ENCODE measurements at regions not wholly inside any gene's neighbourhood (a gene's known extent, or its start where the extent isn't known, plus 50 kb on each side); places are given as distances from the start of the nearest gene placed in this dataset.

DNA sequence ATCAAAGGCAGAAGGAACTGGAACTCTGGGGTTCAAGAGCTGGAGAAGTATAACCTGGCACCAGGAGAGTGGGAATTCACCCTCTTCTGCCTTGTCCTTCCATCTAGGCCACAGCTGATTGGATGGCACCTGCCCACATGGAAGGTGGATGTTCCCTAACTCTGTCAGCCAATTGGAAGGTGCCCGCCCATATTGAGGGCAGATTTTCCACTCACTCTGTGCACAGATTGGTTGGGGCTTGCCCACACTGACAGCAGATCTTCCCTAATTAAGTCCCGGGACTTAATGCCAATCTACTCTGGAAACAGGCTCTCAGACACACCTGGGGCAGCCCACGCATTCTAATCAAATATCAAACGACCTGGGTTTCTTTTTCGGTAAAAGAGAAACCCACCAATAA lies 1142.3 kb upstream of the CELF2 start:
- no peak overlapping the region for H3K27ac Mint-ChIP-seq
- no peaks in the 10 kb centered on the region for H3K36me3 Mint-ChIP-seq
- H3K9me3 Mint-ChIP-seq, result no peaks in the 10 kb centered on the region
- DNase-seq (ENCODE audit: low spot score in 2 of 2), result no peak
- no peak for ATAC-seq

DNA sequence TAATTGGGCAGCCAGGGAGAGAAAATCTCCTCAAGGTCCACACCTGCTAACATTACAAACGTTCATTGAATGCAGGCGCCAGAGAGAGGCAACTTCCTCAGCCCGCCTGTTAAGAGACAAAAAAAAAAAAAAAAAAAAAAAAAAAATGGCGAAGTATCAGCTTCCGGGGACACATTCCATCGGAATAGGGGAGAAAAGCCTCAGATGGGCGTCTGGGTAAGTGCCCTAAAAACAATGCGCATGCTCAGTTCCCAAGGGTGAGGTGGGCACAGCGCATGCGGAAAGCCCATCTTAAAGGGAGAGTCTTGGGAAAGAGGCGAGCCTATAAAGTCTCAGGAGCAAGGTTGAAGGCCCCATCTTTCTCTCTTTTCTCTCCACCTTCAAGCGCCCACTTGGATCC lies 1139.7 kb upstream of the CELF2 start:
- Mint-ChIP-seq H3K27ac (no peak overlapping the region), H3K36me3 (no peaks in the 10 kb centered on the region), H3K9me3 (peaks cover 4% of the 10 kb centered on the region in 2 donors)
- DNase-seq (ENCODE audit: low spot score in 2 of 2) (no peak), ATAC-seq (no peak)

DNA sequence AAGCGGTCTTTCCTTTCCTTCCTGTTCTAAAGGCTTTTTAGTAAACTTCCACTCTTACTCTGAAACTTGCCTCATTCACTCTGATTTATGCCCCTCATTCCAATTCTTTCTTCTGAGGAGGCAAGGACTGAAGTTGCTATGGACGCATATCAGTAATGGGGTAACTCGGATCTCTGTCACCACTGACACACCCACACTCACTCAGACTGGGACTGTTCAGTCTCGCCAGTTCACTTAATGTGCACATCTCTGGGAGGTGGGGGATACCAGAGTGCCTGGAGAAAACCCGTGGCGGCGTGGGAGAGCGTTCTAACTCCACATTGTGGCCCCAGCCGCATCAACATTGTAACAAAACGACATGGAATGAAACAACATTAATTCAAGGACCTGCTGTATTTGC lies 1139.3 kb upstream of the CELF2 start:
- Mint-ChIP-seq H3K27ac (no peak overlapping the region), H3K9me3 (peaks cover 4% of the 10 kb centered on the region in 2 donors), H3K36me3 (no peaks in the 10 kb centered on the region)
- ATAC-seq (no peak), DNase-seq (ENCODE audit: low spot score in 2 of 2) (no peak)

DNA sequence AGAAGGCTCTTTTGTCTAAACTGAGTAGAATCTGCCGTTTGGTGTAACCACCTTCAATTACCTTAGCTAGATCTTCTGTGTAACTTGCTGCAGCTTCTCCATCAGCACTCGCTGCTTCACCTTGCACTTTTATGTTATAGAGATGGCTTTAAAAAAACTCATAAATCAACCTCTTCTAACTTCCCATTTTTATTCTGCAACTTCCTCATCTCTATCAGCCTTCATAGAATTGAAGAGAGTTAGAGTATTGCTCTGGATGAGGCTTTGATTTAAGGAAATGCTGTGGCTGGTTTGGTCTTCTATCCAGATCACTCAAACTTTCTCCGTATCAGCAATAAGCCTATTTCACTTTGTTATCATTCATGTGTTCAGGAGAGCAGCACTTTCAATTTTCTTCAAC lies 1131.9 kb upstream of the CELF2 start:
- H3K9me3 Mint-ChIP-seq, result peaks cover 4 to 10% of the 10 kb centered on the region in 2 donors
- ATAC-seq (no peak), DNase-seq (ENCODE audit: low spot score in 2 of 2) (no peak)
- no peaks in the 10 kb centered on the region for H3K36me3 Mint-ChIP-seq
- H3K27ac Mint-ChIP-seq, result no peak overlapping the region

DNA sequence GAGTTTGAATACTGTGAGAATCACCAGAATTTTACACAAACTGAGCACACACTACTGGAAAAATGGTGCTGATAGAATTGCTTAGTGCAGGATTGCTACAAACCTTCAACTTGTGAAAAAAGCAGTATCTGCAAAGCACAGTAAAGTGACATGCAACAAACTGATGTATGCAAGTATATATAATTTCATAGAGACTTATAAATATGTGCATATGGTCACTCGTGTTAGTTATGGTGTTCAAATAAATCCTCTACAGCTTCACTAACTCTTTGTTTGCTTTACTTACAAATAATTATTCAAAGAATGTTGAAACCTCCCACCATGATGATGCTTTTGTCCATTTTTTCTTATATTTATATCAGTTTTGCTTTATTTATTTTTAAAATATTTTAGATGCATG lies 1130.9 kb upstream of the CELF2 start:
- H3K36me3 Mint-ChIP-seq, result no peaks in the 10 kb centered on the region
- H3K27ac Mint-ChIP-seq, result no peak overlapping the region
- no peak for DNase-seq (ENCODE audit: low spot score in 2 of 2)
- peaks cover 4 to 10% of the 10 kb centered on the region in 2 donors for H3K9me3 Mint-ChIP-seq
- ATAC-seq, result no peak

DNA sequence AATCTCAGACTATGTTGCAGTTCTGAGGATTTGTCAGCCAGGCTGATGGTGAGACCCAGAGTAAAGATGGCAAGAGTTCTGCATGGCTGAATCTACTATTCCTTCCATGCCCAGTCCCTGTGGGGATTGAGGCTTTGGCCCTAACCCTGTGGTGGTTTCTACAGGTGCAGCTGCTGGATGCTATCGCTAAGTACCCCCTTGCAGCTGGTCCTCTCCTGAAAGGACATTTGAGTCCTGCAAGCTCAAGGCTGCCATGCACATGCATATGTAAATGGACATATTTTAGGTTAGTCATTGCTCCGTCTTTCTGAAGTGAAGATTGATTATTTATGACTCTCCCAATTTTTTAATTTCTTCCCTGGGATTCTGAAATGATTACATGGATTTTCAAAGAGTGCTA lies 1122.2 kb upstream of the CELF2 start:
- ATAC-seq, result no peak
- no peaks in the 10 kb centered on the region for H3K9me3 Mint-ChIP-seq
- no peak for DNase-seq (ENCODE audit: low spot score in 2 of 2)
- no peaks in the 10 kb centered on the region for H3K36me3 Mint-ChIP-seq
- no peak overlapping the region for H3K27ac Mint-ChIP-seq

DNA sequence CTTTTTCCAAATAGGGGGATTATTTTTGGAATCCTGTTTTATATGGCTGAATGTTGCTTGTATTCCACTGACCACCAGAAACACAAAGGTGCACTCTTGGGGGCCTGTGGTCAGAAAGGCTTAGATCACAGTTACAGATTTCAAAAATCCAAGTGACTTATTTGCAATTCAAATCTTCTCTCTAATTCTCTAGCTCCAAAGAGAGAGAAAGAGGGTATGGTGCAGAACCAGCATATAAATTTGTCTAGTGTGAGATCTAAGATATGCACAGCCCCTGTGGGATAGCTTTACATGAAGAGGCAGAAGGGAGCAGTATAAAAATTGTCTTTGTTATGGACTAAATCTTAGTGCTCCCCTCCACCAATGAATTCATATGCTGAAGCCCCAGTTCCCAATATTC lies 1121.7 kb upstream of the CELF2 start:
- DNase-seq (ENCODE audit: low spot score in 2 of 2) (no peak), ATAC-seq (no peak)
- no peaks in the 10 kb centered on the region for H3K9me3 Mint-ChIP-seq
- no peaks in the 10 kb centered on the region for H3K36me3 Mint-ChIP-seq
- no peak overlapping the region for H3K27ac Mint-ChIP-seq

DNA sequence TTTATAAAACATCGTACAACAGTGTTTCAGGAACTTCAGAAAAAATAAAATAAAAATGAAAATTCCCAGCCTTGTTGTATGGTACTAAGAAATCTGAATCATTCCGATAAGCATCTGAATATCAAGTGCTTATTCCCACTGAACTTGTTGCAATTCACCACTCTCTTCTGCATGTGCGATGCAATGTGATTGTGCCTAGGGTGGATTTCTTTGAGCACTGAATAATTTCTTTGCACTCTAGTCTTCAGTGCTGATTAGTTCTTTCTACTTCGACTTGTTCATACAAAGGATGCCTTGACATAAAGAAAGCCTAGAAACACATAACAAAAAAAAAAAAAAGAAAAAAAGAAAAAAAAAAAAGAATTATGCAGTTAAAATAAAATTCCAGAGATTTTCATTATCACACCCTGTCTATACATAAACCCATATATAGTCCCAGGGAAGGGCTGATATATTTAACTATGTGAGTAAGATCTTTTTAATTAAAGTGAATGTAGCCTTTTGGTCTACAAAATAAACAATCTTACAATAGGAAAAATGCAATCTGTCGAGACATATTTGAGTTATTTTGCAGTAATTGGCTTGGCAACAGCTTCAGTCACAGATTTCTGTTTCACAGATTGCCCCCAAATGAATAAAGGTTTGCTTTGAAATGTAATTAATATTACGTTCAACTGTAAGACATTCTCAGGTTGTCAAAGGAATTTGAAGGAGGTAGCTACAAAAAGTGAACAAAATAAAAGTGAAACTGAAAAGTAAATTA lies 1118.9 kb upstream of the CELF2 start:
- ATAC-seq (no peak), DNase-seq (ENCODE audit: low spot score in 2 of 2) (no peak)
- H3K36me3 Mint-ChIP-seq, result no peaks in the 10 kb centered on the region
- H3K9me3 Mint-ChIP-seq, result no peaks in the 10 kb centered on the region
- no peak overlapping the region for H3K27ac Mint-ChIP-seq

DNA sequence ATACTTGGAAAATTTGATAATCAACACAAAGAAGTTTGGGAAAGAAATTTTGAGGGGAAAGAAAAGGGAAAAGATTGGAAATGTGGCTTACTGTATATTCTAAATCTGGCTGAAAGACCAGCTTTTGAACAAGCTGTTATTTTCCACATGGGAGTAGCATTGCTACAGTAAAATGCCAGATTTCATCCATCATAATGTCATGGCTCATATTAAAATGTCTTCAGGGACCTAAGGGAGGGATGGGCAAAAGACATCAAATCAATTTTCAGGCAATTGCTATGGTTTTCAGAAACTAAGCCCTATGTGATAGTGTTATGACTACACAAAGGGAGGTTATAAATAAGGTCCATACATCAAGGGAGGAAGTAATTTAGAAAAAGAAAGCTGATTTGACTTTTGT lies 1116.9 kb upstream of the CELF2 start:
- no peak overlapping the region for H3K27ac Mint-ChIP-seq
- DNase-seq (ENCODE audit: low spot score in 2 of 2), result no peak
- peaks cover 0 to 6% of the 10 kb centered on the region in 2 donors for H3K9me3 Mint-ChIP-seq
- ATAC-seq, result no peak
- no peaks in the 10 kb centered on the region for H3K36me3 Mint-ChIP-seq

DNA sequence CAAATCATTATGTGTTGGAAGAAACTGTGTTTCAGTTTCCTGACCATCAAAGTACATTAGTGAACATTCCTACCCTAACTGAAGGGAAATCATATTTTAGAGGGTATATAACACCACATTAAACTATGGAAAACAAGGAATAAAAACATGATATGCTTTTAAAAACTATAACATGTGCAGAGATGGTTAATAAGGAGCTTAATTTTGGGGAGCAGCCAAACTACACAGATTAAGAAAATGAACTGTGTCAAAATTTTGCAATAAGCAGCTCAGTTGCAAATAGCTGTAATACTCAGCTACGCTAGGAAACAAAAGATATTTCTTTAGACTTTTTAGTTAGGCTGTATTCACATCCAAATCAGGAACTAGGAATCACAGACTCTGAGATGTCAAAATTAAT lies 1115.7 kb upstream of the CELF2 start:
- Mint-ChIP-seq H3K36me3 (no peaks in the 10 kb centered on the region), H3K9me3 (peaks cover 0 to 6% of the 10 kb centered on the region in 2 donors), H3K27ac (no peak overlapping the region)
- ATAC-seq, result no peak
- no peak for DNase-seq (ENCODE audit: low spot score in 2 of 2)

DNA sequence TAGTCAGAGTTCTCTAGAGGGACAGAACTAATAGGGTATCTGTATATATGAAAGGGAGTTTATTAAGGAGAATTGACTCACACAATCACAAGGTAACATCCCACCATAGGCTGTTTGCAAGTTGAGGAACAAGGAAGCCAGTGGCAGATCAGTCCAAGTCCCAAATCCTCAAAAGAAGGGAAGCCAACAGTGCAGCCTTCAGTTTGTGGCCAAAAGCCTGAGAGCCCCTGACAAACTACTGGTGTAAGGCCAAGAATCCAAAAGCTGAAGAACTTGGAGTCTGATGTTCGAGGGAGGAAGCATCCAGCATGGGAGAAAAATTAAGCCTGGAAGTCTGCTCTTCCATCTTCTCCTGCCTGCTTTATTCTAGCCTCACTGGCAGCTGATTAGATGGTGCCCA lies 1107.2 kb upstream of the CELF2 start:
- no peaks in the 10 kb centered on the region for H3K9me3 Mint-ChIP-seq
- DNase-seq (ENCODE audit: low spot score in 2 of 2) (no peak), ATAC-seq (no peak)
- H3K27ac Mint-ChIP-seq, result no peak overlapping the region
- no peaks in the 10 kb centered on the region for H3K36me3 Mint-ChIP-seq

DNA sequence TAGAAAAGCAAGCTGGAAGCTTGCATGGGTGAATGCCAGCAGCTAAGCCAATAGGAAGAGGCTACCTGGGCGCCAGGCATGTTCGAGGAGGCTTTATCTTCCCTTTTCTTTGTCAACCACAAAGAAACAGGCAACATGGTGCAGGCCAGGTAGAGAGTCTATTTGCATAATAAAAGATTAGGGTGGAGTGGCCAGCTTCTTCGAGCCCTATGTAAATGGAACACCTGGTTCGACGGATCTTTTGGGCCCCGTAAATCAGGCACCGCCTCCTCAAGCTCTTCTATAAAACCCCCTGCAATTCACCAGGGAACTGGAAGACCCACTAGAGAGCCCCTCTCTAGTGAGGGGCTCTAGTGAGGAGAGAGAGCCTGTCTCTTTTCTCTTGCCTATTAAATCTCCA lies 1106.2 kb upstream of the CELF2 start:
- ATAC-seq (no peak), DNase-seq (ENCODE audit: low spot score in 2 of 2) (no peak)
- no peak overlapping the region for H3K27ac Mint-ChIP-seq
- H3K9me3 Mint-ChIP-seq, result no peaks in the 10 kb centered on the region
- H3K36me3 Mint-ChIP-seq, result no peaks in the 10 kb centered on the region

DNA sequence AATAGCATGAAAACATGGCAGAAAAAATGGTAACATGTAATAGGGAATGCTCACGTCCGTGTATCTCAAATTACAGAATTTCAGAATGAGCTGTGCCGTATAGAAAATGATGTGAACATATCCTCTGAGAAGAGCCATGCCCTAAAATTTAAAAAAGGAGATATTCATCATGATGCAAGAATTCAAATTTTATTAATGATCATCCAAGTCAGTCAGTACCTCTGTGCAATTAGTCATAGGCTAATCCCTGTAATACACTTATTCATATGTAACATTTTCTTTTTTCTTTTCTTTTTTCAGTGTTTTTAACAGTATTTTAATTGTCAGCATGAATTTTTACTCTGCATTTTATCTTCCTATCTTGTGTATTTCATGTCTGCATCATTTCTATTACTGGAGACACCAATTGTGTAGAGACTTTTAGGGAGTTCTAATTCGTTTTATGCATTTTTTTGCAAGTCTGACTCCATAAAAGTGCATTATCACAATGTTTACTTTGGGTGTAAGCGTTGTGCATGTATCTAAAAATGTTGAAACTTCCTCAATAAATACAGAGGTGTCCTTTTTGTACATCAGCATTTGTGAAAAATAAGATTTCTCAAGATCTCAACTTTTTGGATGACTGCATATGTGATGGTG lies 1103.7 kb upstream of the CELF2 start:
- no peak for ATAC-seq
- DNase-seq (ENCODE audit: low spot score in 2 of 2), result no peak
- no peaks in the 10 kb centered on the region for H3K36me3 Mint-ChIP-seq
- H3K9me3 Mint-ChIP-seq, result no peaks in the 10 kb centered on the region
- no peak overlapping the region for H3K27ac Mint-ChIP-seq

DNA sequence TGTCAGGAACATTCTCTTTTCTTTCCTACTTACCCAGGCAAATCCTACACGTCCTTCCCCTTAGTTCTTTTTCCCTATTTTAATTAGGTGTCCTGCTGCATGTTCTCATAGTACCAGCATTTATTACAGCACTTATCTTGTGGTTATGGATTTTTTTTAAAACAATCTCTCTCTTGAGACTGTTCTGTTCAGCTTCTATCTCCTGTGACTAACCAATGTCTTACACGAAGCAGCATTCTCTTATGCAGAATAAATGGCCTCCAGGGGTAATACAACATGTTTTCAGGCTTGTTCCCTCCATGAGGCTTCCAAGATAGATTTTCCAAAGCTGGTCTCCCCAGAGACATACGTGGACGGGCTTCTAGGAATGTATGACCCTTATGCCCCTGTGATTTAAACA lies 1096.1 kb upstream of the CELF2 start:
- Mint-ChIP-seq H3K27ac (no peak overlapping the region), H3K9me3 (peaks cover 7% of the 10 kb centered on the region in 2 donors), H3K36me3 (no peaks in the 10 kb centered on the region)
- no peak for ATAC-seq
- no peak for DNase-seq (ENCODE audit: low spot score in 2 of 2)

DNA sequence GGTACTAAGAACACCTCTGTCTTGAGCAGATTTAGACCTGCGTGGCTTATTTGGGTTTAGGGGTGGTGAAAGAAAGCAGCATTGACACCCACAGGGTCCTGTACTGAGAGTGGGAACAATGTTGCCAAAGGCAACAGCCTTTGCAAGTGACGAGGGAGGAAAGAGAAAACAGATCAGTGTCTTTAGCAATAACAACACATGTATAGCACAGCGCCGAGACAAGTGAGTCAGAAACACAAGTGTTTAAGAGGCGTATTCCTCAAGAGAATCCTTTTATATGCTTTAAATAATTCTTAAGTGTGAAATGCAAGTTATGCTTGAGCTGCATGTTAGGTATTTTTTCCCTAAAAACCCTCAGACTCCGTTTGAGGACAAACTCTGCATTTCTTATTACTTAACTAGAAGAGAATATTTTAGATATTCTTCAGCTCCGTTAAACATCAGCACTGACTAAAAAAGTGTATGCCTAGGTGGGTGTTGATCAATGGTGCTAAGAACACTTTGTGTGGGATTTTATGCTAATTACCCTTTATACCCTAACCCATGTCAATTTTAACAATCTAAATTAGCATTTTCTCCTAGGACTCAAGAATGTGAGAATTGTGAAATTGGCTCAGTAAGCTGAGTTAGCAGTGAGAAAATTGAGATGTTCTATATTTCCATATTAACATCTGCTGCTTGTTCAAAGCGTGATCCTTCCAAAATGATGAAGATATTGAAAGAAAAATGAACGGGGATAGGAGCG lies 1095.4 kb upstream of the CELF2 start:
- DNase-seq (ENCODE audit: low spot score in 2 of 2) (no peak), ATAC-seq (no peak)
- Mint-ChIP-seq H3K27ac (no peak overlapping the region), H3K36me3 (no peaks in the 10 kb centered on the region), H3K9me3 (peaks cover 7% of the 10 kb centered on the region in 2 donors)

DNA sequence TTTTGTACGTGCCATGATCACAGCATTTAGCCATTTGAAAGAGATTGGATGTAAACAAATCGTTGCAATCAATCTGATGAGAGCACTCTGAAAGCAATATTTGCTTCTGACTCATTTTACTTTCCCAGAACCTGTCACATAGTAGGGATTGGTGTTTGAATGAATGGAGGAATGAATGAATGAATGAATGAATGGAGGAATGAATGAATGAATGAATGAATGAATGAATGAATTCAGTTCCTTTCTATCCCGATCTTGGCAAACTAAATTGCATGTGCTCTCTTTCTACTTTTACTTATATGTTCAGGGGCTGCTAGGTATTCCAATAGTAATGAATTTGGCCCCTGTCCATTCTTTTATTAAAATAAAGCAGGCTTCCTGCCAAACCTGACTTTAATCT lies 1091.7 kb upstream of the CELF2 start:
- no peak overlapping the region for H3K27ac Mint-ChIP-seq
- DNase-seq (ENCODE audit: low spot score in 2 of 2) (no peak), ATAC-seq (no peak)
- no peaks in the 10 kb centered on the region for H3K36me3 Mint-ChIP-seq
- peaks cover 6 to 7% of the 10 kb centered on the region in 2 donors for H3K9me3 Mint-ChIP-seq

DNA sequence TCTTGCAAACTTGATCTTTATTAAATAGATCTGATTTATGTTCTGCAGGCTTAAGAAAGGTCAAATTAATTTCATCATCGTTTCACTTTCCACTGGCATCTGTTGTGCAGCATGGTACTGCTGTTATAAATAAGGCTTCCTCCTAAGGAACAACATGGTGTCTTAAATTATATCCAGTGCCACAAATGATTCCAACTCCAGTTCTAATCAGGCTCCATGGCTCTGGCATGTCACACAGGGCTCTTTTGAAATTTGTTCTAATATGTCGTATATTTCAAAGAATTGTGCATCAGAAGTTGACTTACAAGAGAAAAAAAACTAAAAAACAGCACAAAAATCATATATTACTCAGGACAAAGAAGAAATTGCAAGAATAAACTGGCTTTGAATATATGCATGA lies 1090.8 kb upstream of the CELF2 start:
- Mint-ChIP-seq H3K27ac (no peak overlapping the region), H3K36me3 (no peaks in the 10 kb centered on the region), H3K9me3 (peaks cover 4 to 6% of the 10 kb centered on the region in 2 donors)
- no peak for DNase-seq (ENCODE audit: low spot score in 2 of 2)
- ATAC-seq, result no peak

DNA sequence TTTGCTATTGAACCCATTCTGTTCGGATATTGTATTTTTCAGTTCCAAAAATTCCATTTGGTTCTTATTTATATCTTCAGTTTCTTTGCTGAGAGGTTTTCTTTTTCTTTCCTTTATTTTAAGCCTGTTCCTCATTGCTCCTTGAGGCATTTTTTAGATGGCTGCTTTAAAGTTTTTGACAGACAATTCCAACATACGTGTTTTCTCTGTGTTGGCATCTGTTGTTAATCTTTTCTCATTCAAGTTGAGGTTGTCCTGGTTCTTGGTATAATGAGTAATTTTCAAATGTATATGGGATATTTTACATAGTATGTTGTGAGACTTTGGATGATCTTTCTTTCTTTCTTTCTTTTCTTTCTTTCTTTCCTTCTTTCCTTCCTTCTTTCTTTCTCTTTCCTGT lies 1078.0 kb upstream of the CELF2 start:
- Mint-ChIP-seq H3K36me3 (peaks cover 0 to 4% of the 10 kb centered on the region in 2 donors), H3K9me3 (peaks cover 0 to 9% of the 10 kb centered on the region in 2 donors), H3K27ac (no peak overlapping the region)
- DNase-seq (ENCODE audit: low spot score in 2 of 2), result no peak
- no peak for ATAC-seq

Measured in activated naive CD4-positive, alpha-beta T cell treated with anti-CD3 and anti-CD28 coated beads, Interleukin-2, amount 50 U/mL, for 72 hours (primary cell).